Amniotic stem cell (primary cell): ENCODE measurements at regions not wholly inside any gene's neighbourhood (a gene's known extent, or its start where the extent isn't known, plus 50 kb on each side); places are given as distances from the start of the nearest gene placed in this dataset.

Source experiments
- DNase-seq: peaks from one replicate; lab custom pipeline; 2025; lab: John Stamatoyannopoulos, UW

GRCh38 chr18:55880617-55881016 lies 292.6 kb upstream of the TCF4 start:
- no peak for DNase-seq

DNA sequence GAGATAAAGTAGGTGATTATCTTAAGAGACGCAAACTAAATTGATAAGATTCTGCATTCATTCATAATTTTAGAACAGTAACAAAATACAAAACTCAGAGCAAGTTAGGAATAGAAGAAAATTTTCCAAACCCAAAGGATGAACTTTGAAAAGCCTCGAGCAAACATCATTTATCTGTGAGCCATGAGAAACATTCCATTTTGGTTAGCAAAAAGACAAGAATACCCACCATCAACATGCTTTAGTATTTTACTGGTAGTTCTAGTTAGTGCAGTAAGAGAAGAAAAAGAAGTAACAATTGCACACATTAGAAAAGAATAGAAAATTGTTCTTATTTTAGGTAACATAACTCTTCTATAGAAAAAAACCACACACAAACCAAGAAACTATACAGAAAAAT lies 291.3 kb upstream of the TCF4 start:
- no peak for DNase-seq

GRCh38 chr18:55878224-55878623 lies 290.2 kb upstream of the TCF4 start:
- DNase-seq: no peak

DNA sequence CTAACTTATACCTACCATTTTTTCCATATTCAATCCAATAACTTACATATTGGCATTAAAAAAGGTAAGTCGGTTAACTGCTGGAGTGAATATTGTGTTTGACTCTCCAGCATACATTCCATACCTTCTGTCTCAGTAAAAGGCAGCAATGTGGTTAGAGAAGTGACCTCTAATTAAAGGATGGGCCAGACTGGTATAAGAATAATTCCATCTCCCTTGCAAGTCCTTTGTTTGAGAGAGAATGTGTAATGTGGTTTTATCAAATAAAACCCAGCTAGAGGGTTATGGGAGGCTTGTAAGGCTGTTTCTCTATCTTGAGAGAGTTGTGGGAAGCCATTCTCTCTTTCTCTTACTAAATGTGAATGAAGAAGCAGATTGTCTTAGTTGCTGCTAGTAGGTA lies 289.3 kb upstream of the TCF4 start:
- DNase-seq: no peak

- DNase-seq: no peak
These were observed 288.3 kb upstream of the TCF4 start for GRCh38 chr18:55876254-55876653.

- DNase-seq: no peak
These were observed 287.4 kb upstream of the TCF4 start for GRCh38 chr18:55875371-55875901.

GRCh38 chr18:55869556-55870501 lies 281.8 kb upstream of the TCF4 start:
- DNase-seq: no peak

GRCh38 chr18:55868909-55869308 lies 280.9 kb upstream of the TCF4 start:
- DNase-seq: no peak

GRCh38 chr18:55866886-55867285 lies 278.9 kb upstream of the TCF4 start:
- DNase-seq: no peak

GRCh38 chr18:55866006-55866405 lies 278.0 kb upstream of the TCF4 start:
- no peak for DNase-seq

- no peak for DNase-seq
These were observed 276.3 kb upstream of the TCF4 start for GRCh38 chr18:55864281-55864680.

- no peak for DNase-seq
These were observed 275.9 kb upstream of the TCF4 start for GRCh38 chr18:55863876-55864275.

DNA sequence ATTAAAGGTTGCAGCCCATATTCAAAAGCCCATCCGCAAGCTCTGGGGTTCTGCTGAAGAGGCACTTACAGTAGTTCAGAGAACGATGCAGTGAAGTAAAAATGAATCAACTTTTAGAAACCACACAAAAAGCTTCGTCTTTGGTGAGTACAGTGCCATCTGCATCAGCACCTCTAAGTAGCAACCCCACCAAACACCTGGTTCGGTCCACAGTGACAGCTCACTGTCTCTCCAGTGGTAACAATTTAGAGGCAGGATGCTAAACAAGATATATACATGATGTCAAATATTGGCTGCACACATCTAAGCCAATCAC lies 275.4 kb upstream of the TCF4 start:
- no peak for DNase-seq

GRCh38 chr18:55862693-55863390 lies 274.9 kb upstream of the TCF4 start:
- no peak for DNase-seq

DNA sequence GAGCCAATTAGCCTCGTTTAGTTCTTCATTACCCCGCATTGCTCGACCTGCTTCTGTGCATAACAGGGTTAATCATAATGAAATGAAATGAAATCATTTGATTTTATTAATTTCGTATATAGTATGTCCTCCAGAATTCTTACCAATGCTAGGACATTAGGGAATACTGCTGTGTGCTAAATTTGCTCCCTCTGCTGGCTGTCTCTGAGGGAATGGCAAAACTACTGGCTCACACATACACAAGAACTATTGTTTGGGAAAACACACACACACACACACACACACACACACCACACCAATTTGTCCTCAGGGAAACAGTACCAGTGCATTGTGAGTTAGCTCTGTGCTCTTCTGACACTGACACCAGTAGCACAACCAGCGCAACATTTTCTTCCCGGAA lies 273.3 kb upstream of the TCF4 start:
- DNase-seq: no peak

DNA sequence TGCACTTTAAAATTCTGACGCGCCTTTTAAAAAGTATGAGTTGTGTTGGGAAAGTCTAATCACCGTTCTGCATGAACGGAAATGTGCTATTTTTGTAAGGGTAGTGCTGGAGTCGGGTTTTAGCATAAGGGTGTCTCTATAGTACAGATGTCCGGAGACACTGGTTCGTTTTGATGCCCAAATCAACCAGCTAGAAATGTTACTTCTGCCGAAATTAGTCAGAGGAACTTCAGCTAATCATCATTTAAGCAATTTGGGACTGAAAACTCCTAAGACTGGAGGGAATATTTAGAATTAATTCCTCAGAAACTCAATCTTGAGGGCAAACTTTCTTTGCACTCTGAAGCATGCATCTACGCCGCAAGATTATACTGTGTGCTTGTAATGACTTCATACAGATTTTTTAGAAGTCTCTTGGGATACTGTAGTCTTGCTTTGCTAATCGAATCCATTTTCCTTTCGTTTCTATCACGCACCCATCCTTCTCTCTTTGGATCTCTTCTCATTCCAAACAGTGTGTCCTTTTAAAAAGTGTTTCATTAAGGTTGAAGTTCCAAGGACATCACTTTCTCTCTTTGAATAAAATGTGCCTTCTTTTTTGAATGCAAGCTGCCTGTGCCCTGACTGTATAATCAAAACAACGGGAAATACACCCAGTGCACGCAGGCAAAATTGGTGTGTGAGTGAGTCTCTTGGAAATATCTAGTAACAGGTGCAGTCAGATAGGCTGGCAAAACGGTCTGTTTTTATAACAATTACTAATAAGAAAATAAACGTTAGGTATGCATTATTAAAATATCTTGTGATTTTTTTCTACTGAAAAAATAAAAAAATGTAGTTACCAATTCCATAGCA lies 270.9 kb upstream of the TCF4 start:
- no peak for DNase-seq

- no peak for DNase-seq
These were observed 270.0 kb upstream of the TCF4 start for GRCh38 chr18:55857956-55858355.

- DNase-seq: no peak
These were observed 269.4 kb upstream of the TCF4 start for GRCh38 chr18:55857409-55857808.

DNA sequence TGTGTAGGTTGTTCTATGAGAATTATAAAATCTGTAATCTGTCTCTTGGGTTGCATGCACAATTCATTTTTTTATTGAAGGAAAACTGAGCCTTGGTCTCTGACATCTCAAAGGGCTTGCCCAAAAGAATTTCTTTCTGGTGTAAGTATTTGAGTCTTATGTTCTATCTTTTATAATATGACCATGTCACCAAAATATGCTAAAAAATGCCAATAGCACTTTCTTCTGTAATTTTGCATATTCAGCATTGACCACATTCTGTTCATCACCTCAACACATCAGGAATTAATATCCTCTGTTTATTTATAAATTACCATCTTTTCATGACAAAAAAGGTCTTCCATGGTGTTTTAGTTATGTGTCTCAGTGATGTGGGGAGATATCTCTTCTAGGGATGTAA lies 268.7 kb upstream of the TCF4 start:
- DNase-seq: no peak

GRCh38 chr18:55856229-55856628 lies 268.2 kb upstream of the TCF4 start:
- DNase-seq: peak; percentile 77

- no peak for DNase-seq
These were observed 265.3 kb upstream of the TCF4 start for GRCh38 chr18:55853268-55853667.

DNA sequence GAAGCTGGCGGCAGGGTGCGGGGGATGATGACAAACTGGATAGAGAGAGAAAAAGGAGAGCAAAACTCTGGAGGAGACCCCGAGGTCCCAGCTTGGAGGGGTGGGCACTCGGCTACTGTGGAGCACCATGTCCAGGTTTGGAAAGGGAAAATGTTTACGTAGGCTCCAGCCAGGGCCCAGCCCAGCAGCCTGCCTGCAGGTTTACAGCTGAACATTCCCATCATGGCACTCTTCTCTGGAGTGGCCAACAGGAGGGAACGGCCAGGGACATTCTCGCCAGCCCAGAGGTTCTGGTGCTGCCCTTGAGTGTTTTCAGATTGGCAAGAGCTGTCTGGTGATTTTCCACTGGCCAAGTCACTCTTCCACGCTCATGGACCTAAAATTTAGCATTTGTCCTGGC lies 262.9 kb upstream of the TCF4 start:
- DNase-seq: no peak
